ENCODE measurements at regions not wholly inside any gene's neighbourhood (a gene's known extent, or its start where the extent isn't known, plus 50 kb on each side); places are given as distances from the start of the nearest gene placed in this dataset.

DNA sequence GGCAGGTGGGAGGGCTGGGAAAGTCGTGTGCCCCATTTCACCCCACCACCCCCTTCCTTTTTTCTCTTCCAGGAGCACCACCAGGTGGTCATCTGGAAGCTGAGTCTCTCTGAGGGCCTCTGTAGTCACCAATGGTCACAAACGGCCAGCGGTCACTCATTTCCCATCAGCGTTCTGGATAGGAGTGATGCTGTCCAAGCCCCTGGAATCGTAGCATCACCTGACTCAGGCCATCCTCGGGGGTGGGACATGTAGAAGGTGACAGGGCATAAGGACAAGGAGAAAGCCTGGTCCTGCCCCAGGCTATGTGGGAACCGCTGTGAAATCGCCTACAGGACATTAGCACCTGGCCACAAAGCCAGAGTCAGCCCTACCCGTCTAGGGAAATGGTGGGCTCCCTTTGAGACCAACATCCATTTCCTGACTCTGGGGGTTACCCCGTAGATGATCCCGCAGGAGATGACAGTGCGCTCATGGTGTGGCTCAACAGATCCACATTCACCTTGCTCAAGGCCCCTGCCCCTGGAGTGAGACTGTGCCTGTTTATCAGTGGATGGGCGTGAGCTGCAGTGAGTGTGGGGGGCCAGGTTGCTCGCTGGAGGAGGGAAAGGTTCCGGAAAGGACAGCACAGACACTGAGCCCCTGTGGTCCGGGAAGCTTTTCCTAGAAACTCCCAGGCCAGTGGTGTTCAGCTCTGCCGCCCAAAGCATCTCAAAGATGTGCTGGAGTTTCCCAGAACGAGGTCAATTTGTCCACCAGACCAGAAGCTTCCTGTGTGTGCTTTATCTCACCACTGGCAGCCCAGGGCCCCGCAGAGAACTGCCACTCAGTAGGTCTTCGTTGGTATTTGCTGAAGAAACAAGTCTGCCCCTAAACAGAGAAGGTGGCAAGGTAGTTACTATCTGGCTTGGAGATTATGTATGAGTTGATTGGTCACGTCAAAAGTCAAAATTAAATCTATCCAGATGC lies 61.1 kb upstream of the UNC5A start:
- no peak for TF ChIP-seq ZNF384 (IDR thresholded peaks at IDR 0.05)
- no peak for TF ChIP-seq BHLHE40 (IDR thresholded peaks at IDR 0.05; ENCODE audit: borderline replicate concordance)
- no peak for TF ChIP-seq SUZ12 (IDR thresholded peaks at IDR 0.05)
- no peak for TF ChIP-seq TARDBP (IDR thresholded peaks at IDR 0.05)
- TF ChIP-seq, protein P1, sequence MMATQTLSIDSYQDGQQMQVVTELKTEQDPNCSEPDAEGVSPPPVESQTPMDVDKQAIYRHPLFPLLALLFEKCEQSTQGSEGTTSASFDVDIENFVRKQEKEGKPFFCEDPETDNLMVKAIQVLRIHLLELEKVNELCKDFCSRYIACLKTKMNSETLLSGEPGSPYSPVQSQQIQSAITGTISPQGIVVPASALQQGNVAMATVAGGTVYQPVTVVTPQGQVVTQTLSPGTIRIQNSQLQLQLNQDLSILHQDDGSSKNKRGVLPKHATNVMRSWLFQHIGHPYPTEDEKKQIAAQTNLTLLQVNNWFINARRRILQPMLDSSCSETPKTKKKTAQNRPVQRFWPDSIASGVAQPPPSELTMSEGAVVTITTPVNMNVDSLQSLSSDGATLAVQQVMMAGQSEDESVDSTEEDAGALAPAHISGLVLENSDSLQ (IDR thresholded peaks at IDR 0.05): no peak
- TF ChIP-seq FOXM1 (IDR thresholded peaks at IDR 0.05; ENCODE audit: borderline replicate concordance): no peak
- TF ChIP-seq FOXA1 (IDR thresholded peaks at IDR 0.05): no peak

Measured in HEK293T (cell line).